ENCODE measurements at regions not wholly inside any gene's neighbourhood (a gene's known extent, or its start where the extent isn't known, plus 50 kb on each side); places are given as distances from the start of the nearest gene placed in this dataset.

DNA sequence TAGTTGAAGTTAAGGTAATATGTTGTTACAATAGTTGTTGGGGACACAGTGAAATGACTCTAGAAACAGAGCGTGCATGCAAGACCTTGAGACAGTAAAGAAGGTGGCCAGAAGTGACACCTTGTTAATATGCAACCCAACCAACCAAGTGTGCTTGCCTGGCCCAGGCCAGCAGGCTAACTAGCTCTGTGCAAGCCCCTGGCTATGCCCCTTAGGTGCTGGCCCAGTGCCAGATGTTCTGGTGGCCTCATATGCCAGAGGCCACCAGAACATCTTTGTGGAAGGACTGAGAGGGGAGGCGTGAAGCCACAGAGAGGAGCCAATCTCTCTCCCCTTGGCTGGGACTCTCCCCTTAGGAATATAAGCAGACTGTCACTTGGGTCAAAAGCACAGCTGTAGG is 111.2 kb upstream of the JUN start:
- DNase-seq = no peak

DNA sequence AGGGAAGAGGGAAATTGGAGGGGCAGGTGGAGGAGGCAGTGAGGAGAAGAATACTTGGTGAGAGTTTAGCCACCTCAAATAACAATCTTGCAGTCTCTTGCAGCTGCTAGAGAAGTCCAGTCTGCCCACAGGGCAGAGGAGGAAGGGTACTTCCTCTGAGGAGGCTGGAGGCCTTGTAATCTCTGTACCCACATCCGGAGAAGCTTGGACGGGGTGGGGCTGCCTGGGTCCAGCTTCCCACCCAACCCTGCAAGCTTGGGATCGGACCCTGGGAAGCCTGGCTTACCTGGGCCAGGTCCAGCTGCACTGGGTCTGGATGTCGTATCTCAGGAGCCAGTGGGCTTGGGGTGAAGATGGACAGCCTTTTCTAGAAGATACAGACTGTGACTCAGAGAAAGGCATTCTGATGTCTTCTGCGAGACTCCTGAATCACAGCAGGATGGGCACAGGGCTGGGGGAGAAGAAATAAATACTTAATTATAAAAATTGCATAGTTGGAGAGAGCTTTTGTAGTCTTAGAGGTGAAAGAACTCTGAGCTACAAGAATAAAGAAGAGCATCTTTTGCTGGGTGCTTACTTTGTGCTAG is 111.8 kb upstream of the JUN start:
- DNase-seq = no peak

DNA sequence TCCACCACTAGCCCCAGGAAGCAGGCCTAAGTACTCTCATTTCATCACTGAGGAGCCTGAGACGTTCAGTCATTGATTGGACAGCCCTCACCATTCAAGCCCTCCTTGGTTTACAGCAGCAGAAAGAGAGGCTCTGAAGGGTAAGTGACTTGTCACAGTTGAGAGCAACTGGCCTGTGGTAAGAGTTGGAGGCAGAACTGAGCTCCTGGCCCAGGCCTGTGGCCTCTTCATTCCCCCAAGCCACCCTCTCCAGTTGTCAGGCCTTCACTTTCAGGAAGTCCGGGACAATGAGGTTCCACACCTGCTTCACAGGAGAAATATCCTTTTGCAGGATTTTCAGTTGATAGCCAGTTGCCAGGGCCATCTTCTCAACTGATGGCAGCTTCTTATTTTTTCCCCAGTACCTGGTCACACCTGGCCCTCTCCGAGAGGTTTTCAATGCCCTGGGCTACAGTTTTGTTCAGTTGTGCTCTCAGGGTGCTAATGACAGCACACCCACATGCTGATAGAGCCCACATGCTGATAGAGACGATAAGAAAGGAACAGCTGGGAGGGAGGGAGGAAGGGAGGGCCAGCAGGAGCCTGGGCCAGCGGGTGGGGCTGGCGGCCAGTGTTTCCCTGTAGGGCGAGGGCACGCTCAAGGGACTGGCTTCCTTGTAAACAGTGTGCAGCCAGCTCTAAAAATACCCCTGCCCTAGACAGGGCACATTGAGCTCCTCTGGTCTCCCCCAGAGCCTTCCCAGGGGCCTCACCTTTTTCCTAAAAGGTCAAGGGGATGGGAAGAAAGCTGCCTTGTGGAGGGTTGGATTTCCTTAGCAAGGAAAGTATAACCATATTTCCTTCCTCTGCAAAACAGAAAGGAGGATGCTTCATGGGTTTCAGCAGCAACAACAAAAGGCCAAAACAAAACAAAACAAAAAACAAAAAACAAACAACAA is 112.7 kb upstream of the JUN start:
- no peak for DNase-seq

- no peak for DNase-seq
Observed at GRCh38 chr1:58898739-58899586, 115.1 kb upstream of the JUN start.

DNA sequence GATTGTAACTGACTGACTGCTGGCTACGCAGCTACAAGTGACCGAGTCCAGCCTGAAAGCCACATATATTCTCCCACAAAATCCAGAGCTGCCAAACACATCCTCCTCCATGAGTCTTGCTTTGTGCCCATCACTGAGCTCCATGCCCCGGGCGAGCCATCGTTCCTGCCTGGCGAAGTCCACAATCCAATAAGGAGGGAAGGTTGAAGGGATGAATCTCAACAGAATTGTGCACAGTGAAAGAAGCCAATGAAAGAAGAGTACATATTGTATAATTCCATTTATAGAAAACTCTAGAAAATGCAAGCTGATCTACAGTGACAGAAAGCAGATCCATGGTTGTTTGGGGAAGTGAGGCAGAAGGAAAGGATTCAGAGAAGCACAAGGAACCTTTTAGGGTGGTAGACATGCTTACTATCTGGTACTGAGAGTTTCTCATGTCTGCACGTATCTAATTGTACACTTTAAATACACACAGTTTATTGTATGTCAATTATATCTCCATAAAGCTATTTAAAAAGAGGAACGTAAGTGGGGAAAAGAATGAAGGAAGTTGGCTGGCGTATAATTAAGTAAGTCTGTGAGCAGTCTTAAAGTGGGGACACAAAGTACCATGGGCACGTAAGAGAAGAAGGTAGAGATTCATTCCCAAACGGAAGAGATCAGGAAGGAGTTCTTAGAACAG is 115.9 kb upstream of the JUN start:
- DNase-seq = no peak

- no peak for DNase-seq
Observed at GRCh38 chr1:58900396-58900795, 116.5 kb upstream of the JUN start.

- no peak for DNase-seq
Observed at GRCh38 chr1:58901008-58901407, 117.2 kb upstream of the JUN start.

- no peak for DNase-seq
Observed at GRCh38 chr1:58902830-58903513, 119.1 kb upstream of the JUN start.

DNA sequence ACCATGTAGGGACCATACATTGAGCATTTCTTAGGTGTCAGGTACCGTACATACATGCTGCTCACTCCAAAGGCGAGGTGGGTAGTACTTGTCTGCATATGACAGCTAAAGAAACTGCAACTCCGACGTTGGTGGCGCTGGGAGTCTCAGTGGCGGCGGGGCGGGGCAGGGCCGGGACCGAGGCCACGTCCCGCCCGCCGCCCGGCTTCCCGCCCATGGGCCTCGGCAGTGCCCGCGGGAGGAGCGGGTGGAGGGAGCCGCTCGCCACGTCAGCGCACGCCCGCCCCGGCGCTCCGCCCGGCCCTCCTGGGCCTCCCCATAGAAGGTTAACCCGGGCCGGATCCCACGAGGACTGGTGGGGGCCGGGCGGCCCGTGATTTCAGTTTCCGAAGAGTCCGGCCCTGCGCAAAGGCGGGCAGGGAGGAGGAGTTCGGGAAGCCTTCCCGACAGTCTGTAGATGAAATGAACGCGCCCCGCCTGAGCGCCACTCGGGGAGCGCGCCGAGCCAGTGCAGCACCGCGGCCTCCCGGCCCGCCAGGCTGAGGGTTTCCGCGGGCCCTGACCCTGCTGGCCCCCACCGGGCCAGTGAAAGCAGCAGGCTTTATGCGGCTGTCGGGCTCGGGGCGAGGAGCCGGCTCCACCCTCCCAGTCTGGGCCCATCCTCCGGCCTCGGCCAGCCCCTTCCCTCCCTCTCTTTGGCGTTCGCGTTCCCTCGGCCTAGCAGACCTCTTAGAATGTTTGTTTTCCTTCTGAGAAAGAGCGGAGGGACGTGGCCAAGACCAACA is 119.9 kb upstream of the JUN start:
- DNase-seq = peak; percentile 75

DNA sequence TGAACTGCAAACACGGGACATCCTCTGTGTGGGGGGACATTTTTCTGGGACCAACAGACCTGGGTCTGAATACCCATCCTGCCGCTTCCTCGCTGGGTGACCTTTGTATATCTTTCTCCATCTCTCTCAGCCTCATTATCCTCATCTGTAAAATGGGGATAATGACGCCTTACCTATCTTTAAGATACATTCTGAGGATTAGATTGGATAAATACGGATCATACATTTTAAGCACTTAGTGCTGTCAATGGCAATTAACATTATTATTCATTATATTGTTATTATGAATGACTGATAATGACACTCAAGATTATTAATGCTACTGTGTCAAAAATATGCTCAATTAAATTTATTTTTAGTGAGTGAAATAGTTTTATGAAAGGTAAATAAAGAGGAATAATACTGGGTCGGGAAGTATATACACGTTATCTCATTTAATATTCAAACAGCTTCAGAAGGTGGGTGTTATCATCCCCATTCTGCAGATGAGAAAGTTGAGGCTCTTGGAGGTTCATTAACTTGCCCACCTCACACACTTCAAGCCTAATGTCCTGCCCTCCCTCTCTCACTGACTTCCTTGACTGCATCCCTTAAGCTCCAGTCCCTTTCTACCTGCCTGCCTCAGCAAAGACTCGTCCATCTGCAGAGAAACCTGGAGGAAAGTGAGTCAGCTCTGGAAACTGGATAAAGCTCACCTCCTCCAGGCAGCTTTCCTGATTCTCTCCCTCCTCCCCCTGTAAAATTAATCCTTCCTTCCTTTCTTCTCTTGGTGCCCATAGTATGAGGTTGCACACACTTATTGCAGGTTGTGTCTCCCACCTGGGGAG is 120.7 kb upstream of the JUN start:
- no peak for DNase-seq

- no peak for DNase-seq
Observed at GRCh38 chr1:58905126-58905490, 121.3 kb upstream of the JUN start.

DNA sequence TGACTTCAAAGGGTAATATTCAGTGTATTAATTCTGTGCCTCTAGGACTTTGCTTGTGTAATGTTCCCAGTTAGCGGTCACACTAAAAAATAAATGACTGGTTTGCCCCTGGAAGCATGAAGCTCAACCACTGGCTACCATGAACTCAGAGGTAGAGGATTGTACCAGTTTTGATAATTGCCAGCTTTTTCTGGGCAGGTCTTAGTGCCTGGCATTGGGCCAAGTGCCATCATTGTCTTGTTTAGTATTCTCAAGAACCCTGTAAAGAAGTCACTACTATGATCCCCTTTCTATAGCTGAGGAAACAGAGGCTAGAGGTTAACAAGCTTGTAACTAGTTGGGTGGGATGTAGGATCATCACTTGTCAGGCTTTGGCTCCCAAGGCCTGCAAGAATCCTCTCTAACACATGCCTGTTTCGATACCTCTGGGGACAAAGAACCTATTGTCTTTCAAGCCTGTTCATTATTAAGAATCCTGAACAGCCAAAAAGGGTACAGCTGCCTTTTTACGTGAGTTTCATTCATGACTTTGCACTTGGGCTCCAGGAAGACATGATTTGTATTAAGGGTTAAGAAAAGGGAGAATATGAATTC is 121.9 kb upstream of the JUN start:
- no peak for DNase-seq

- no peak for DNase-seq
Observed at GRCh38 chr1:58907398-58907797, 123.6 kb upstream of the JUN start.

- no peak for DNase-seq
Observed at GRCh38 chr1:58908561-58909560, 125.0 kb upstream of the JUN start.

GRCh38 chr1:58909914-58910681 is 126.3 kb upstream of the JUN start:
- no peak for DNase-seq

DNA sequence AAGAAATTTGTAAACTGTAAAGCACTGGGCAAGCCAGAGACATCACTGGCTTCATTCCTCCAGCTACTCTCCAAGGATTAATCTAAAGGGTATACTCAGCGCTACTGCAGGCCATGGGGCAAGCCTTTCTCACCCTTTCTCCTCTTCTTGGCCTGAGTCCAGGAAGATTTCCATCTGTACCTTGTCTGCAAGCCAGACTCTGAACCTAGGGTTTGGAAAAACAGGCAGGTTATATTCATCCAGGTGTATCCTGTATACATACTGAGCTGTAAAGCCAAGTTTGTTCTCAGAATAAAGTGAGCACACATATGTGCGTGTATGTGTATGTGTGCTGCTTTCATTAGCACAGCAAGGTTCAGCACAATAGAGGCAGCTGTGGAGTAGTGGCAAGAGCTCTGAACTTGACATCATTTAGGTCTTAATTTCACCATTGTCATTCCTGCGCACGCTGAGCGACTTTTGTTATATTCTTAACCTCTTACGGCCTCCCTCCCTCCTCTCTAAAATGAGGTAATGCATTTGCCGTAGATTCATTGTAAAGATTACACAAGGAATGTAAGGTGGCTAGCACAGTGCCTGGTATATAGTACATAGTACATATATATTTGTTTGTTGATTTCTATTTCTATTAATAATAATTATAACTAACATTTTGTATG is 128.1 kb upstream of the JUN start:
- no peak for DNase-seq

- DNase-seq = no peak
Observed at GRCh38 chr1:58914925-58915324, 131.1 kb upstream of the JUN start.

- DNase-seq = no peak
Observed at GRCh38 chr1:58917436-58917835, 133.6 kb upstream of the JUN start.
